RPMI8226 (cell line): ENCODE measurements at regions not wholly inside any gene's neighbourhood (a gene's known extent, or its start where the extent isn't known, plus 50 kb on each side); places are given as distances from the start of the nearest gene placed in this dataset.

Experiments
- DNase-seq: peaks from one replicate; pipeline ENCODE4 v3.0.0-alpha.2; 2015

DNA sequence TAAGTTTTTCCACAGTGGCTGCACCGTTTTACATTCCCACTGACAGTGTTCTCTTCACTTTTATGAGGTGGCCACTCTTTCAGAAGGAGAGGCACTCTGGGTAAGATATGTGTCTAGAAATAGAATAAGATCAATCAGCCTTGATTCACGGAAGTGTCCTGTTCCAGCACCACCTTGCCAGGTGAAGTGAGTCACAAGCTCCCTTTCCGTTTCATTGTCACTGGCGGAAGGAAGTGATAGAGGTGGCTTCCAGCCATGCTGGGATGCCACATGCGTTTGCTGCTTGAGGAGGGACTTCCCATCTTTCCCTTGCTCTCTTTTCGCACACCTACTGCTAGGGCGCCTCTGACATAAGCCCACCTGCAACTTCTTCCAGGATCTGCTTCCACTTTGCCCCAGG is 217.1 kb downstream of the PIK3R1 start:
- DNase-seq: no peak

DNA sequence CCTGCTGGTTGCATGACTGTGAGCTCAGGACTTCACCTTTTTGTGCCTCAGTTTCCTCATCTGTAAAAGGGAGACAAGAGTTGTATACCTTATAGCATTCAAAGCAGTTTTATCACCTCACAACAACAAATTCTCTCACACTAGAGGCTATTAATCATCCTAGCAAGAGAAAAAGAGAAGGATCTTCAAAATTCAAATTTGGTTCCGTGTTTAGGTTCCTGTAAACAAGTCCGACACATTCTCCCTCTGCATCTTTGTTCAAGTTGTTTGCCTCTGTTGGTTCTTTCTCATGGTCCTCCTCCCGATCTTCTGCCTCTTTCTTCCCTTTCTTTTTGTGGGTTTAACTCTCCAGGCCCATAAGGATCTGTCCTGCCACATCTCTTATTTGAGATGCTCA is 218.0 kb downstream of the PIK3R1 start:
- DNase-seq: no peak

DNA sequence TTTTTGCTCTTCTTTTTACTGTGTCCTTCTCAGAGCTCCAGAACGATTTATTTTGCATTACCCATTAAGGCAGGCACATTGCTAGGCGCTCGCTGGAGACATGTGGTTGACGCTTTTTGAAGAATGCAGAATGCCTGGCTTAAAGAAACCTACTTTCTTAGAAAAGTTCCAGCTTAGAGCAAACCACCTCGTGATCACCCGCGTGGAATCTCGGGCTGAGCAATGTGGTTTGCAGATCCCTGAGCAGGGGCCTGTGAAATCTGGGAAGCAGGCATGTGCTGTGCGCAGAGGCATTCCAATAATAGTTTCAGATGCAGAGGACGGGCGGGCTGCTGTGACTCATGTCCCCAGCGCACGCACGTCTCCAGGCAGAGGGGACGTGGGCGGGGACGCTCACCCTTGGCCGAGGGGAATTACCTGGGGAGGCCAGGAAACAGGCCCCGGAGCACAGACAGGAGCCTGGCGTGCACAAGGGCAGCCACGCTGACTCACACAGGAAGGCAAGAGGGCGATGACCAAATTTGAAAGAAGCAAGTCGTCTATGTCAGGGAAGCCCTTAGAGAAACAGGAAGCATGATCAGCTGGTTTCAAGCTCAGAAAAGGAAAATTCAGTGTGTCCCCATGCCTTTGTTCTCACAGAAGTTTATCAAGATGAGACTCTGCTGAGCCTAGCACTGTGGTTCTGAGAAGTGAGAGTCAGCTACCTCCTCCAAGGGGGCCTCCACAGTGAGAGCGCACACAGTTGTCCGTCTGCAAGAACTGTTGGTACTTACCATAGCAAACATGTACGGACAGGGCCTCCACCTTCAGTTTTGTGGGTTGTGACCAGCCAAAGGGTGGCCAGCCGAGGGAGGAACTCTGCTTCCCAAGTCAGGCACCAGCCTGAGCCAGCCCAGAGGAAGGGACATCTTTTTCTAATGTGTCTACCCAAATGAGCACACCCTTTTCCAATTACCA is 218.6 kb downstream of the PIK3R1 start:
- DNase-seq: peak; percentile 51

DNA sequence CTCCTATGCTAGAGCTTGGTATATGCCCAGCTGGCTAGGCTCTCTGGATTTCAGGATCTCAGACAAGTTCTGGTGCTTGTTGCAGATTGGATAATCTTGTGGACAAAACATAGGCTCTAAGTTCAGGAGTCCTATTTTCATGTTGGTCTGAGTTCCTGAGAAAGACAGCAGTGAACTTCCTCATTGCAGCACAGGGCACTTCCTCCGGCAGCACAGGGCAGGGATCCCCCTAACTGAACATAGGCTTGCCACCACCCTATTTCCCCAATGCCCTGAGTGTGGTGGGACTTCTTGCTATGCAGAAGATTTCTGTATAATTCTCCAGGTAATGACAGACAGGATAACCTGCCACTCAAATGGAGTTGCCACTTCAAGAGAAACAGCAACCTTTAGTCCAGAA is 220.1 kb downstream of the PIK3R1 start:
- DNase-seq: no peak

DNA sequence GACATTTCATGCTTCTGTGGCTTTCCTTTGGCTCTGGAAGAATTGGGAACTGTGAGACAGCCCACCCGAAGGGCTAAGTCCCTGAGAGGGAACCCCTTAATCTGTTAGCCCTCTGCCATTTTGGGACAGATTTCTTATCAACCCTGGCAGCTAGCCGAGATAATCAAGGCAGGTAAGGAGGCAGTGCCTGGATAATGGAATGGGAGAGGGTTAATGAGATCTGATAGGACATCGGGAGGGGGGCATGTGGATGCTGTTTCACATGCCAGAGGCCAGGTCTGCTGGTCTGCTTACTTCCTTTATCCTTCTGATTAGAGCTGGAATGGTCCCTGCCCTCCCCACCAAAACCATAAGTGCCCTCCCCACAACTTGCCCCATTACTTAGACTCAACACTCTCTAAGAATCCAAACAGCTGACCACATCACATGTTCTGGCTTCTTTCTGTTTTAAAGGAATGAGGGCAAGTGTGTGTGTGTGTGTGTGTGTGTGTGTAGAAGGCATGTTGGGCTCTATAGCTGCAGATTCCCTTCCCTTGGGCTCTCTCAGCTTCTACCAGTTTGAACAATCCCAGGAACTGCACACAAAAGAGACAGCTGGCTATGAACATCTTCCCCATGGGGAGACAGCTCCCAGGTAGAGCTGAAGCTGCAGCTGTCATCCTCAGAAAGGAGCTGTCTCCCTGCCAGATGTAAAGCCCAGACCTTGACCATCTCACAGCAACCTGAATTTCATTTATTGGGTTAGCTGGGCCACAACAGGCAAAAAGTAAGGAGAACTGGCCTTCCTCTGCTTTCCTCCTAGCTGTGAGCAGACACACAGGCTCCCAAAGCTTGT is 221.3 kb downstream of the PIK3R1 start:
- no peak for DNase-seq

DNA sequence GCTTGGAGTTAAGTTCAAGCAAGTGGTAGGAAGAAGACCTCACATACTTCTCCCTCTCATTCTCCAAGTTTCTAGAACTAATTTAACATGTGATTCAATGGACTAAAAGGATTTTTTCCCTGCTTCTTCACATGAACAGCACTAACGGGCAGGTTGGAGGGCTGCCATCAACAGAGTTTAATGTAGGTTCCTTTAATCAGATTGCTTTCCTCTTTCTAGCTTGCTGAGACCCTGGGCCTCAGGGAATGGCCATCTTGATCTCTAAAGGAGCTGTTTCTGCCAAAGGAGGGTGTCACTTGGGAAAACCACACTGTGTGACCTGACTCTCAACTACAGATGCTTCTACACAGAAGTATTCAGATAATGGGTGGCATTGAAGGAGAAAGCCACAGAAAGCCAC is 223.3 kb downstream of the PIK3R1 start:
- no peak for DNase-seq

DNA sequence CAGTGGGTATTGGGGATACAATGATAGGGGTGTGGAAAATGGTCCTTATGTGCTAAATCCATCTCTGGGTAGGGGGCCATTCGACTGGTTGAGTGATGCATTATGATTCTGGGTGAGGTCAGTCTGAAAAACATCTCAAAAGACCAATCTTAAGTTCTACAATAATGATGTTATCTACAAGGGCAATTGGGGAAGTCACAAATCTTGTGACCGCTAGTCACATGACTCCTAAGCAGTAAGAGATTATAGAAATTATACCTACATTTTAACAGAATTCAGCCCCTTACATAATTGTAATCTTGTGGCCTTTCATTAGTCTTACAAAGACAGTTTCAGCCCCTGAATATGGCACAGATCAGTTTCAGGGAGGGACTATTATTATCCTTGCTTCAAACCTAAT is 224.7 kb downstream of the PIK3R1 start:
- no peak for DNase-seq

DNA sequence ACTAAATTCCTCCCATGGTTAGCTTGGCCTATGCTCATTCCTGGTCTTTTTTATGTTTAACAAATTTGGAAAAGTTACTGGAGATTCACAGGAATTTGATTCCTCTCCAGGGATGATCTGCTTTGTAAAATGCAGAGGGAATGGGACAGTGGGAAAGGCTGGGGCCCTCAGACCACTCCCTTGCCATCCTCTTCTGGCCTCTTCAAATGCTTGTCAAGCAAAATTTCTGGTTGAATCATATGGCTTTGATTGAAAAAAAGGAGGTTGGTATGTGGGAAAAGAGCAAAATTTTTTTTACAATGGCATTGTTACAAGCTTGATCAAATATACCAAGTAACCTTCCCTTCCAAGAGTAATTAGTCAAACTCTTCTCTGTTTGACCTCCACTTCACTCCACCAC is 225.1 kb downstream of the PIK3R1 start:
- DNase-seq: no peak

DNA sequence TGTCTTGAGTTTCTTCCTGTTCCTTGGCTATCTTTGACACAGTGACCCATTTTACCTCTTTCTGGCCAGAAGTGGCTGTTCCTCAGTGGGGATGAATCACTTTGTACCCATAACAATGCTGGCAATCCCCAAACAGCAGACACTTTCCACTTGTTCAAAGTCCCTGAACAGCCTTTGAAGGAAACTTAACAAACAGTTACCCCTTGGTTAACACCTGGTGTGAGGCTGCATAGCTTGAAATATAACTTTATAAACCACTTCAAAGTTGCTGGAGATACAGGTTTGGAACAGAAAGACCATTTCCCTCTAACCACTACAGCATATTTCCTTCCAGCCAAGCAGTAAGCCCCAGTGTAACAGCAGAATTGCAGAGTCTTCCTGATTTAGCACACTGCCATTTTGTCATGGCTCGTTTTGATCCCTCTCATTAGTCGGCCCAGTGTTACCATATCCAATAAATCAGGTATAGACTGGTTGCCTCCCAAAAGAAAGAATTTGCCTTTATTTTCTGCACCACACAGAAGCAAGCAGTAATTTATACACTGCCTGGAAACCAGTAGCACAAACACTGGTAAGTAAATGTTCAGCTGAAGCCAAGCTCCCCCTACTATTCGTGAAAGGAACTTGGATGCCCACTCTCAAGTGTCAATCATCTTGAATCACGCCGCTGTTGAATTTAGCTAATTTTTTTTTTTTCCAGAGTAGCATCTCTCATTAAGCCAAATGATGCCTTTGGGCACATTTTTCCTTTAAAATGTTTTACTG is 225.9 kb downstream of the PIK3R1 start:
- DNase-seq: no peak

DNA sequence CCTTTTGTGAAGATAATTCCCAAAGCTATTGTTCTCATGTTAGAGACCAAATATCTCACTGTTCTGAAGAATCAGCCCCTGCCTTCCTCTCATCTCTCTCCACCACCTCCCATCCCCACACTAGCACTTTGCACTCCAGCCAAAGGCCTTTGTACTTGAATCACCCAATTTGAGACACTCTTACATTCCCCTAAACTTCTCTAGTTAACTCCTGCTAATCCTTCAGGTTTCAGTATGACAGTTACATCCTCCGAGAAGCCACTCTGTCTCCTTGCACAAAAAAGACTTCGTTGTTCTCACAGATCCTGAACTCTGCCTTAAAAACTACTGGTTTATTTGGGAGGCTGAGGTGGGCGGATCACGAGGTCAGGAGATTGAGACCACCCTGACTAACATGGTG is 227.5 kb downstream of the PIK3R1 start:
- DNase-seq: no peak

DNA sequence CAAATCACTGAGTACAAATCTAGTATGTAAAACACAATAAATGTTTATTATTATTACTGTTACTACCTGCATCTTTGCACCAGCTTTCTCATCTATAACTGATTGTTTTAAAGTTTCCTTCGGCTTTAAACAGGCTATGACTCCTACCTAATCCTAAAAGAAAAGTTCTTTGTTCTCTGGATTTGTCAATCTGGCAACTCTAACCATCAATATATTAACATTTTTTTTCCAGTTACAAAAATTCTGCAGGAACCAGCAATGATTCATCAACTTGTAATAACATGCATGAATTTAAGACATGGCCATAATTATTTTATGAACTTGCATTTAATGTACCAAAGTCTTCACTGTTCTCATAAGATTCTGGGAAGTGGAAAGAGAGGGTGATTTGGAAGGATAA is 228.5 kb downstream of the PIK3R1 start:
- DNase-seq: no peak

DNA sequence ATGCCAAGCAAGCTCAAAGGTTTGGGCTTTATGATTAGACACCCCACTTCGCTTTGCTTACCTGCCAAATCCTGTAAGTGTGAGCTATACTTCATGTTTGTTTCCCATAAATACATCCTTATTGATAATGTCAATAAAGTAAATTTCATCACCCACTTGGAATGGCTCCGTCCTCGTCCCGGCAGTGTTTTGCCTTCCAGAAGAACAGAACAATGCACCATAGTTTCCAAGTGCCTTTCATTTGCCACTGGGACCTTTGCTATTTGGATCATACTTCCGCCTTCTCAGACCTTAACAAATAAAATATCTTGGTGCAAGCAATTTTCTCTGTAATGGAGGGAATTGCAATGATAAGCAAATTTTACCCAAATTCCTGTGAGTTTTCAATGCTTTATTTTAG is 229.3 kb downstream of the PIK3R1 start:
- DNase-seq: no peak

DNA sequence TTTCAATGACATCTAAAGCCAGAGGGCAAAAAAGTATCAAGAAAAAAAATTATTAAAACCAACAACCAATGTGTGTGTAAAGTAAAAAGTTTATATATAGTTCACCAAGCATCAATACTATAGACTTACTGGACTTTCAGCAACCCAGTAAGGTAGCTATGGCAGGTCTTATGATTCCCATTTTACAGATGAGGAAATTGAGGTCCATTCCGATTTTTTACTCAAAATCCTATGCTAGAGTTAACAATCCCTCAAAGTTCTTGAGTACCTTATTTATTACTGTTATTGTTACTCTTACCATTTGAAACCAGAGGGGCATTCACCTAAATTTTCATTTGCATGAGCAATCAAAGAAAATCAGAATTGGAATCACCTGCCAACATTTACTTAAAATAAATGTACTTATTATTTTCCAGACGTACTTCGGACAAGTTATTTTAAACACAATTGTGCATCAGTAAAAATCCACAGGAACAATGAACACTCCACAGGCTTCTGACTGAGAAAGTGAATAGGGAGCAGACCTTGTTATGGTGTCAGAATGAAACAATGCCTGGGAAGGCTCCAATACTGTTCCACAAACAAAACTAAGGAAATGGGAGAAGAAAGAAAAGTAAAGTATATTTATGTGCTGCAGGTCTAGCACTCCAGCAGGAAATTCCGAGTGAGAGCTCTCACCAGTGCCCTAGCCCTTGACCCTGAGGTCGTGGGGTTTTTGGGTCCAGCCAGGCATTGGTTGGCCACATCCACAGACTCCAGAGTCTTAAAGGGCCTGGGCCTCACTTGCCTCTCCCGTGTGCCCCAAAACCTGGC is 229.9 kb downstream of the PIK3R1 start:
- no peak for DNase-seq

DNA sequence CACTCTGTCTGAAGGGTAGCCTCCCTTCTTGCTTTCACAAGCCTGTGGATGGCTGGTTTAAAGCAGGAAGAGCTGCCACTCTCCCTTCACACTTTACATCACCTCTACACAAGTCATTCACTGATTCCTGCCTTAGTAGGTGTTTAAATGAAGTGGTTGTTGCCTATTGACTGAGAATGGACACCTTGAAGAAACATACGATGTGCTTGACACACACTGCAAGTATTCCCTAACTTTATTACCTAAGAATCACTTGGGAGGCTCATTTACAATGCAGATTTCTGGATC is 230.5 kb downstream of the PIK3R1 start:
- no peak for DNase-seq

DNA sequence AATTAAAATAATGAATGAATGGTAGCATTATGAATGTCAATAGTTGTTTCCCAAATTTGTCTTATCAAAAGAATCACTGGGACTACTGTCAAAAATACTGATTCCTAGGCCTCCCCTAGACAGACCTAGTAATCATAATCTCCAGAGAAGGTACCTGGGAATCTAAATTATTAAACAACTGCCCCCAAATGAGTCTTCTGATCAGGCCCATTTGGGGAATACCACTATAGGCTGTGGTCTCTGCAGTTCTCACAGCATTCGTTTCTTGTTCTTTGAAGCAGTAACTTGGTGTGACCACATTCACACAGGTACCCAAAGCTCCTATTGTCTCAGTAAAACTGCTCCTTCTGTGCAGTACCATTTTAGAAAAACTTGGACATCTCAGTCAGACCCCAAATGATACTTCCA is 230.9 kb downstream of the PIK3R1 start:
- DNase-seq: no peak

DNA sequence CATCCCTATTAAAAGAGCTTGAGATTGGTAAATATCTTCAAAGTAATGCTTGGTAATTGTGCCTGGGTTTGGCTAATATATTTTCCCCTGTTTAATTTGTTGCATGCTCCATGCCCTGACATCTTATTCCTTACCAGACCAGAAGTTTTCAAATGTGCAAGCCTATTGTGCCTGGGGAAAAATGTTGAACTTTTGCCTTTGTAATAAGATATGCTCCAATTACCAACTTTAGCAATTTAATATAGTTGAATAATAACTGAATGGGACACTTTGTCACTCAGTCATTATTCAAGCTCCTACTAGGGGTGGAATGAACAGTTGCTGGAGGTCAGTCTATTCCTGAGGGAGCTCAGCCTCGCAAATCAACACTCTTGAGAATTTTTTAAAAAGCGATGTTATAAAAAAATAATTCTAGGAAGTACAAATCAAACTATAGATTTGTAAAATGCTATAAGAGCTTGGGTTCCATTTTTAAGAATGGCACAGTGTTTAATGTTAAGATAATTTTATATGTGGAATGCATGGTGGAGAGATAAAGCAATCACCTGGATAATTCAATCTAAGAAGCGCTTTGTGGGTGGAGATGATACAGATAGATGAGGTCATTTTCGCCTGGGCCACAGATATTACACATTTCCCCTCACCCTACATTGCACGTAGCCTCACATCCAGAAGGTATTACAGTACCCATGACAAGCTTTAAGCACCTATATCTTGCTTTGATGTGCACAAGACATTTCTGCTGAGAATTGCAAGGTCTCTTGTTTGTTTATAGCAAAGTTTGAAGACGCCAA is 231.8 kb downstream of the PIK3R1 start:
- no peak for DNase-seq

DNA sequence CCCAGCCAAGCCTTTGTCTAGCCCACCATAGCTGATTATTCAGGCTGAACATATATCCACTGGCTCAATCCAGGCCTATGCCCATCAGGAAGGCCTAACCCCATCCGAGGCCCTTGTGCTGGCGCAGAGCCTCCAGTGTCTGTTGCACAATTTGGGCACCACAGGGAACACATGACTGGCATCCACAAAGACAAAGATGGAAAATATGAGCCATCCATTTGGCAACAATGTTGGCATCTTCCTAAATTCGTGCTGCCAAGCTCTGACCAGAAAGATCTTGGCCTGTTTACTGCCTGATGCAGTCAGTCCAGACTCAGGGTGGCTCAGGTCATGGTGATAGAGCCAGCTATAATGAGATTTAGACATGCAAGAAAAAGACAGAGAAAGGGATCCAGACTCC is 233.8 kb downstream of the PIK3R1 start:
- DNase-seq: no peak

DNA sequence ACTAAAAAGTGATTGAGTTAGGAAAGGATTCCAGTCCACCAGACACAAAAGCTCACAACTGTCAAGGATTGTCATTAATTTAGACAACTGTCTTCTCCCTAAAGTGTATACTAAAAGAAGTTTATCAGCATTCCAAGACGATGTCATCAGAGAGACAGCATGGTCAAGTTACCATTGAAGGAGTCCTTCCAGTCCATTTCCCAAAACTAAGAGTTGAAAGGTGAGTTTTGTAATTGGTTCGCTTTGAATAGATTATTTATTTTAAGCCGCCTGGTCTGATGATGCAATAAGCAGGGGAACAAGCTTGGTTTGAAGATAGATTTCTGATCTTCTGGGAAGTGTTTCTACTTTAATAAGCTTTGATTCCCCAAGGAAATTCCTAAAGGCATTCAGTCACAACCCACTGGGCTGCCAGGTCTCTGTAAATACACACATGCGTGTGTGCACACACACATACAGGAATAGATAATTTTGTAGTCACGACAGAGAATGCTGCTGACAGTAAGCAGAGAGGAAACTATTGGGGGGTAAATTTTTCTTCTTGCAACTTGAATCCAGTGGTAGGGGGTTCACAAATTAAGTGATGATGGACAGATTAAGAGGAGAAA is 234.8 kb downstream of the PIK3R1 start:
- DNase-seq: no peak

DNA sequence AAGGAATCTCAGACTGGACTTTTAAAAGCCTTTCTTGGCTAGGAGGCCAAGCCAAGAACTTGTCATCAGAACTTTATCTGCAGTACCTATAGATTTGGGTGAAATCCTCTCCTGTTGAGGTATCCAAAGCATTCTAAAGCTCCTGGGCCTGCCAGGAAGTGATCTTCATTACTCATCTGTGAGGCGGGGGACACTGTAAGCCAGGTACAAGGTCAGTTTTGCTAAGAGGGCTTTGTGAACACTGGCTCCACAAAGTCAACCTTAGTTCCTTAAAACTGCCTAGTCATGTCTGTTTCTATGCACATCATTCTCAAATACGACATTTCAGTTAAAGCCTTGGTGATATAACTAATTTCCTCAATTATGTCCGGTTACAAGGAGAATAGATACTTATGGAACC is 236.7 kb downstream of the PIK3R1 start:
- DNase-seq: no peak

DNA sequence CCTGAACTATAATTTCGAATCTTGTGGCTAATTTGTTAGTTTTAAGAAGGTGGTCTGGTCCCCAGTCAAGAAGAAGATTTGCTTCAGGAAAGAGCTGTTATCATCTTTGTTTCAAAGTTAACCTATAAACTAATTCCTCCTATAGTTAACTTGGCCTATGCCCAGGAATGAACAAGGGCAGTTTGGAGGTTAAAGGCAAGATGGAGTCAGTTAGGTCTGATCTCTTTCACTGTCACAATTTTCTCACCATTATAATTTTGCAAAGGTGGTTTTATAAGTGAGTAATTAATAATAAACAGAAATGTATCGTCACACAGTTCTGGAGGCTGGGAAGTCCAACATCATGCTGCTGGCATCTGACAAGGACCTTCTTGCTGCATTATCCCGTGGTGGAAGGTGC is 238.6 kb downstream of the PIK3R1 start:
- no peak for DNase-seq

DNA sequence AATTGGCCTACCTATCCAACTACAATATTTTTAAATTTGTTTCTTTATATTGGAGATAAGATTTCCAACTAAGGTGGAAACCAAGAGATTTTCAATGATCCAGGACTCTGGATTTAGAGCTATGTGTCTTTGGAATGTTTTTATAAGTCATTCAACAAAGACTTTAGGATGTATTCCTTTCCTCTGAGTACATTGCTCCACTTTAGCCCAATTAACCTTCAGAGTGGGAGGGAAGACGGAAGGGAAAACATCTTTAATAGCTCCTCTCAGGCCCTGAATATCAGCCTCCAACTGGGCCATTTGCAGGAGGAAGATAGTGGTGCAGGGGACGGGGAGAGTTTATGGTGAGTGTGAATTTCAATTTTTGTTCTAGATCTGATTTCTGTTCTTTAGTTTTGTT is 239.2 kb downstream of the PIK3R1 start:
- no peak for DNase-seq
